ENCODE measurements at regions not wholly inside any gene's neighbourhood (a gene's known extent, or its start where the extent isn't known, plus 50 kb on each side); places are given as distances from the start of the nearest gene placed in this dataset.
"Not testable (repeated sequence)": the region's sequence is repeated elsewhere in the genome, so short reads cannot be mapped to it uniquely, and the experiment has no call there.

GRCh38 chrX:87105131-87105530 lies 412.5 kb upstream of the KLHL4 start:
- no peak for TF ChIP-seq CTCF (IDR thresholded peaks at IDR 0.05)
- no peak for DNase-seq (ENCODE audit: low spot score in 2 of 2)
- H3K27me3 ChIP-seq = no peaks in the 10 kb centered on the region
- no peaks in the 10 kb centered on the region for H3K4me1 ChIP-seq
- H3K9me3 ChIP-seq = no peaks in the 10 kb centered on the region
- no peak overlapping the region for H3K27ac ChIP-seq
- no peaks in the 10 kb centered on the region for H3K36me3 ChIP-seq
- intact Hi-C loops (cut with DNase I) = no loop called here
- no peak overlapping the region for H3K4me3 ChIP-seq

GRCh38 chrX:87110142-87110541 lies 407.5 kb upstream of the KLHL4 start:
- no peak for DNase-seq (ENCODE audit: low spot score in 2 of 2)
- Histone ChIP-seq H3K9me3 (no peaks in the 10 kb centered on the region), H3K36me3 (no peaks in the 10 kb centered on the region), H3K4me3 (no peak overlapping the region), H3K27me3 (no peaks in the 10 kb centered on the region), H3K27ac (no peak overlapping the region), H3K4me1 (no peaks in the 10 kb centered on the region)
- intact Hi-C loops (cut with DNase I) = no loop called here
- no peak for TF ChIP-seq CTCF (IDR thresholded peaks at IDR 0.05)

- Histone ChIP-seq H3K36me3 (no peaks in the 10 kb centered on the region), H3K9me3 (no peaks in the 10 kb centered on the region), H3K27ac (no peak overlapping the region), H3K4me3 (no peak overlapping the region), H3K4me1 (no peaks in the 10 kb centered on the region), H3K27me3 (no peaks in the 10 kb centered on the region)
- DNase-seq (ENCODE audit: low spot score in 2 of 2) = no peak
- no peak for TF ChIP-seq CTCF (IDR thresholded peaks at IDR 0.05)
- intact Hi-C loops (cut with DNase I) = no loop called here
These were observed 376.7 kb upstream of the KLHL4 start for GRCh38 chrX:87140800-87141483.

- H3K27me3 ChIP-seq = no peaks in the 10 kb centered on the region
- intact Hi-C loops (cut with DNase I) = no loop called here
- no peaks in the 10 kb centered on the region for H3K4me1 ChIP-seq
- H3K36me3 ChIP-seq = no peaks in the 10 kb centered on the region
- no peak overlapping the region for H3K27ac ChIP-seq
- TF ChIP-seq CTCF (IDR thresholded peaks at IDR 0.05) = no peak
- H3K9me3 ChIP-seq = no peaks in the 10 kb centered on the region
- DNase-seq (ENCODE audit: low spot score in 2 of 2) = no peak
- H3K4me3 ChIP-seq = no peak overlapping the region
These were observed 357.1 kb upstream of the KLHL4 start for GRCh38 chrX:87160435-87161010.

- no peak for TF ChIP-seq CTCF (IDR thresholded peaks at IDR 0.05)
- Histone ChIP-seq H3K4me1 (no peaks in the 10 kb centered on the region), H3K4me3 (no peak overlapping the region), H3K36me3 (no peaks in the 10 kb centered on the region), H3K9me3 (no peaks in the 10 kb centered on the region), H3K27ac (no peak overlapping the region), H3K27me3 (no peaks in the 10 kb centered on the region)
- no peak for DNase-seq (ENCODE audit: low spot score in 2 of 2)
- intact Hi-C loops (cut with DNase I) = no loop called here
These were observed 349.8 kb upstream of the KLHL4 start for GRCh38 chrX:87167841-87168240.

GRCh38 chrX:87178009-87178408 lies 339.6 kb upstream of the KLHL4 start:
- intact Hi-C loops (cut with DNase I); H3K4me1 ChIP-seq; DNase-seq (ENCODE audit: low spot score in 2 of 2); H3K36me3 ChIP-seq; H3K27me3 ChIP-seq; H3K27ac ChIP-seq; H3K9me3 ChIP-seq; H3K4me3 ChIP-seq: not testable (repeated sequence)

Data from ascending aorta (tissue), 2 donors.